Fibroblast of skin of back (primary cell): ENCODE measurements at regions not wholly inside any gene's neighbourhood (a gene's known extent, or its start where the extent isn't known, plus 50 kb on each side); places are given as distances from the start of the nearest gene placed in this dataset.
"Not testable (repeated sequence)": the region's sequence is repeated elsewhere in the genome, so short reads cannot be mapped to it uniquely, and the experiment has no call there.

ENCODE experiments used
- DNase-seq: peaks from one replicate; pipeline ENCODE4 v3.0.0-alpha.2; 2013

GRCh38 chr1:103469801-103470200 lies 55.7 kb upstream of the RNPC3 start:
- DNase-seq: no peak

DNA sequence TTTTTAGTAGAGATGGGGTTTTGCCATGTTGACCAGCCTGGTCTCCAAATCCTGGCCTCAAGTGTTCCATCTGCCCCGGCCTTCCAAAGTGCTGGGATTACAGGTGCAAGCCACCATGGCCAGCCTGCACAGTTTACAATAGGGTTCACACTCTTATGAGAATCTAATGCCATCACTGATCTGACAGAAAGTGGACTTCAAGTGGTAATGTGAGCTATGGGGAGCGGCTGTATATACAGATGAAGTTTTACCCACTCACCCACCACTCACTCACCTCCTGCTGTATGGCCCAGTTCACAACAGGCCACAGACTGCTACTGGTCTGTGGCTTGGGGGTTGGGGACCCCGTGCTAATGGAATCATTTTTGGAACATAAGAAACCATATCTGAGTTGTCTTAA lies 58.4 kb upstream of the RNPC3 start:
- no peak for DNase-seq

DNA sequence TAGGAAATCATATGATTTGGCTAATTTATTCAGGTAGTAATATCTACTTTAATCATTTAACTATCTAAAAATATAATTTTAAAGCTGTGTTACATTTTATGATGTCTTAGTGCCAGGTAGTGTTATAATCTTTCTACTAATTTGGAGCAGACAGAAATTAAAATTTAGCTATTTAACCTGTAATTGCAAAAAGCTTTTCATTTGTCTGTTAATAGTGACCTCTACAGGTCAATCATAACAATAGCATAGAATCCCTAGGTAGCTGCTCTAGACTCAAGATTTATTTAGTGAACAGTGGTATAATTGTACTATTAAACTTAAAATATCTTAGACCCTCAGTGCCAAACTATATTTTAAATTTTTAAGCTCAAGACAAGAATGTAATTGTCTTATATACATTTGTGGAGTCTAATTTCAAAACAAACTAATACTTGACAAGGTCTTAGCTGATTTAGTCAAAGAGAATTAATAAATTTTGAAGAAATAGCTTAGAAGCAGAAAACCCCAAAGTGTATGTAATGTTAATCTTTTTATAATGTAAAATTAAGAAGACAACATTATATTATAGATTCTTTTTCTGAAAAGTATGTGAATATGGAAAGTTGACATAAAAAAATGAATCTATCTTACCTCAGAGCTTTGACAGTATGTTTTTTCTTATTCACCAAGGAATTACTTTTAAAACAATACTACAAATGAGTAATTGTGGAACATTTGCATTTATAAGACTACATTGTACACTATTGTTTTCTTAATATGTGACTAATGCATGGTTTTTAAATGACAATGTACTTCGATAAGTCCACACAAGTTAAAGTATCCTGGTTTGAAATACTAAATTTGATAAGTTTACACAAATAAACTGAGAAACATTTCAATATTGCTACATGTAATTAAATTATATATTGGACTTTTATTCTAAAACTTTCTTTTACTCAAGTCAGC lies 64.1 kb upstream of the RNPC3 start:
- peak; percentile 56 for DNase-seq

DNA sequence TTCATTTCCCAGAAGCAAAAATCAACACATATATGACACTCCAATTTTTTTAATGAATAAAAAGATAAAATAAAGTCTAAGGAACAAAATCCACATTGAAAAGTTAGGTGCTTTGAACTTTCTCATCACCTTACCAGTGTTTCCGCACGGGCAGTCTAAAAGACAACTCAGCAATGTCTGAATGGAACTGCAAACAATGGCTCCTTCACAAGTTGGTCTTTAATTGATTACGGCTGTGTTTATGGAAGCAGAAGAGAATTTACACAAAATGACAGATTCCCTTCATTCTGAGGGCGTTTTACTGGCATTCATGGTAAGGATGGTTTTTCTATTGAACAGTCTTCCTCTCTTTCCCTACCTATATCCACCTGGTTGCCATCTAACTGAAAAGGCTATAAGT lies 65.0 kb upstream of the RNPC3 start:
- no peak for DNase-seq

GRCh38 chr1:103459346-103459745 lies 66.2 kb upstream of the RNPC3 start:
- peak; percentile 12 for DNase-seq

GRCh38 chr1:103457886-103458455 lies 67.5 kb upstream of the RNPC3 start:
- no peak for DNase-seq

GRCh38 chr1:103448560-103448959 lies 76.9 kb upstream of the RNPC3 start:
- DNase-seq: no peak

DNA sequence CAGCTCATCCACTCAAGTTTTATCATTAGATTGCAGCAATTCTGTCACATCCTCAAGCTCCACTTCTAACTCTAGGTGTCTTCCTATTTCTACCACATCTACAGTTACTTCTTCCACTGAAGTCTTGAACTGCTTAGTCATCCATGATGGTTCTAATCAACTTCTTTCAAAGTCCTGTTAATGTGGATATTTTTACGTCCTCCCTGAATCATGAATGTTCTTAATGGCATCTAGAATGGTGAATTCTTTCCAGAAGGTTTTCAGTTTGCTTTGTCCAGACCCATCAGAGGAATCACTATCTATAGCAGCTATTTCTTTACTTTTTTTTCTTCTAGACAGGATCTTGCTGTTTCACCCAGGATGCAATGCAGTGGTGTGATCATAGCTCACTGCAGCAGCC lies 78.0 kb upstream of the RNPC3 start:
- peak; percentile 17 for DNase-seq

- DNase-seq: no peak
Observed at GRCh38 chr1:103441342-103441741, 84.2 kb upstream of the RNPC3 start.

GRCh38 chr1:103436568-103437100 lies 88.9 kb upstream of the RNPC3 start:
- not testable (repeated sequence) for DNase-seq

- DNase-seq: no peak
Observed at GRCh38 chr1:103435443-103435842, 90.1 kb upstream of the RNPC3 start.

DNA sequence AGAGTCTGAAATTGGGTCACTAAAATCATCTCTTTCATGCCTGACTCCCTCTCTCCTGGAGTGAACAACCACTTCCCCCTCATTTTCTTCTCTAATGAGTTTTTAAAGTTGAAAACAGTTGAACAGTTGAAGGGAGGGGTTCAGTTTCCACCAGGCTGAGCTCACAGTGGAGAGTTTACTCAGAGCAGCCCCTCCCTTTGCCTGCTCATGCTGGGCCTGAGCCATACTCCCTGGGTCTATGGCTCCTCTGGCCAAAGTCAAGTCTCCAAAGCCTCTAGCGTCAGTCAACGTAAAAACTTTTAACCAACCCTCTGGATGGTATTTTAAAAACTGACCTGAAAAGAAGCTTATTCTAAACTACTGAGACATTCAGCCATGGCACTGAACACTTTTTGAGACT lies 100.8 kb upstream of the RNPC3 start:
- DNase-seq: no peak

GRCh38 chr1:103416681-103417286 lies 108.7 kb upstream of the RNPC3 start:
- DNase-seq: peak; percentile 12

- DNase-seq: no peak
Observed at GRCh38 chr1:103387898-103388297, 137.6 kb upstream of the RNPC3 start.

DNA sequence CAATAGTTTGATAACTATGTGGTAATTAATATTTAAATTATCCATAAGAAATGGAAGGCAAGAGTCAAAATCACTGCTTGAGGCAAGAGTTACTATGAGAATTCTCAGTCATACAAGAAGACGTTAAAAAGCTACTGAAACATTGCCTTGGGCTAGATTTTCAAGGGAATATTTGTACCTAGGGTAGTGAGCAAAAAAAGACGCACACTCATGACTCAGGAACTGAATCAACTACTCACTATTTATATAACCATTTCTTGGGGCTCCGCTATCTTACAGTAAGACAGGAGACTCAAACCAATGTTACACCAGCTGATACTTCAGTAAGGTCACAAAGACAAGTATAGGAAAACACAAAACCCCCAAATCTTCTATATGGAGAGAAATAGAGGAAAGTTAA lies 151.5 kb upstream of the RNPC3 start:
- peak; percentile 33 for DNase-seq

DNA sequence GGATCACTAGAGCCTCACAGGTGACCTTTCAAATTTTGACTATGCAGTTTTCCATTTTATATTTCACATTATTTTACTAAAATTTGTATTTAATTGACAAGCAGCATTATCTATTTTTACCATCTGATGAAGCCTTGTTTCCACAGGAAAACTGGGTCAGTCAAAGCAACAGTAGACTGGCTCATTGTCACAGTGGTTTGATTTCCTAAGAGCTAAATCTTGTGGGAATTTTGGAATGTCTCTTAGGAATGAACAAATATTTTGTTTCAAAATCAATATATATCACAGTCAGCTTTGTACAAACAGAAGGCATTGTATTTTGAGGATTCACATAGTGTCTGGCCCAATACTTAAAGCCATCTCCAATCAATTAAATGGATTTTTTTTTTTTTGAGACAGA lies 152.6 kb upstream of the RNPC3 start:
- peak; percentile 64 for DNase-seq

DNA sequence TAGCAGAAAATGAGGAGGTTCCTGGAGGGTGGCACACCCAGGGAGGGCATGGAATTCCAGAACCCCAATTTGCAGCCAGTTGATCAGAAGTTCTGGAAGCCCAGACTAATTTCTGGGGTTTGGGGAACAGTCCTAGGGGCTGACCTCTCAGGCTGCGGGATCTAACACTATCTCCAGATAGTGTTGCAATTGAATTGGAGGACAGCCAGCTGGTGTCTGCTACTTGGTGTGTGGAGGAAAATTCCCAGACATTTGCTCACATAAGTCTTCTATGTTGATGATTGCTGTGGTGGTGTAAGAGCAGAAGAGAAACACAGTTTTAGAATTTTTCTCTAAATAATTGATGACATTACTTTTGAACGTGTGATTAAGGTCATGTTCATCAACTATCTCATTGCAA lies 154.3 kb upstream of the RNPC3 start:
- peak; percentile 86 for DNase-seq

DNA sequence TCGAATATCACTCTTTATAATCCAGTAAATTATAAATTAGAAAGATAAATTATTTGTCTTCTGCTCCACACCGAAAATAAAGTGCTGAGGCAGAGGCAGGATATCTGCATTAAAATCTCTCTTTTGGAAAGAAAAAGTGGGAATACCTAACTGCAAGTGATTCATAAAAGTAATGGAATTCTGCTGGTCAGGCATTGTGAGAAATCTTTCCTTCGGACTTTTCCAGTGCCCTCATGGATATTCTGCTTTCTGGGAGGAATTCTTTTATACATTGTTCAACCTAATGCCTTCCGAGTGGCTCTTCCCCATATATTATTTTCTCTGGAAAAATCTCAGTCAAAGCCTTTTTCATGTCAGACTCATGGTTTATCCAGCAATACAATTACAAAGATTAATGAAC lies 158.3 kb upstream of the RNPC3 start:
- no peak for DNase-seq

DNA sequence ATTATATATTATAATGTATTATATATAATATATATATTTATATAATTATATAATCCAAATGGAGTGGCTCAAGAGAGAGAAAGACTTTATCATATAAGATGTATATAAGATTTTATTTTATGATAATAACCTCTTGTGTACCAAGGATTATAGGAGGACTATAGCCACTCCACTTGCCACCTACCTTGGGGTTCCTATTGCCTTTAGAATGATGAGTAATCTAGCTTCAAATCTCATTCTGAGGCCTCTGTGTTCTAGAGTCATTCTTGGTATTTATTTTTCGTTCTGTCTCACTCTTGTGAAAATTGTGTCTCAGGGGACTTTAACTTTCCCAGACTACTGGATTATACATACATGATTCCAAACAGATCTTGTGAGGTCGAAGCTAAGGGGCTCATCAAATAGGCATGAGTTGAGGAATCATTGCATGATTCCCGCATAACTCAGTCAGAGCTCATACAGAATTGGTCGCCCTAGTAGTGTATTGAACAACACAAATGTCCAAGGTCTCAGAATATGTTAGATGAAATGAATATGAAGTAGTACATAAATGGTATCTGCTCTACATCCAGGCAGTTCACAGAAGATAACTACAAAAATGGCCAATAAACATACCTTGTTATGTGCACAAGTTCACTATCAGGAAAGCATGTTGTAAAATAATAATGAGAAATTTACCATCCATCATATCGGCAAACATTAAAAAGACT lies 159.5 kb upstream of the RNPC3 start:
- DNase-seq: peak; percentile 24

DNA sequence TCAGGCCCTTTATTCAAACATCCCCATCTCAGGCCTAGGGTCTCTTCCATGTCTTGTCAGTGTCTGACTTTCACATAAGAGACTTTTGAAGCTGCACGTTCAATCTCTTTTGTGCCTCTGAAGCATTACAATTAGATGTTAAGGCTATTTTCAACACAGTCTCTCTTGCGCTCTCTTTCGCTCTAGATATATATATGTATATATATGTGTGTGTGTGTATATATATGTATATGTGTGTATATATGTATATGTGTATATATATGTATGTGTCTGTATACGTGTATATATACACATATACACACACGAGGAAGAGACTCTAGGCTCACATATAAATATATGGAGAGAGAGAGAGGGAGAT lies 162.5 kb upstream of the RNPC3 start:
- DNase-seq: no peak

DNA sequence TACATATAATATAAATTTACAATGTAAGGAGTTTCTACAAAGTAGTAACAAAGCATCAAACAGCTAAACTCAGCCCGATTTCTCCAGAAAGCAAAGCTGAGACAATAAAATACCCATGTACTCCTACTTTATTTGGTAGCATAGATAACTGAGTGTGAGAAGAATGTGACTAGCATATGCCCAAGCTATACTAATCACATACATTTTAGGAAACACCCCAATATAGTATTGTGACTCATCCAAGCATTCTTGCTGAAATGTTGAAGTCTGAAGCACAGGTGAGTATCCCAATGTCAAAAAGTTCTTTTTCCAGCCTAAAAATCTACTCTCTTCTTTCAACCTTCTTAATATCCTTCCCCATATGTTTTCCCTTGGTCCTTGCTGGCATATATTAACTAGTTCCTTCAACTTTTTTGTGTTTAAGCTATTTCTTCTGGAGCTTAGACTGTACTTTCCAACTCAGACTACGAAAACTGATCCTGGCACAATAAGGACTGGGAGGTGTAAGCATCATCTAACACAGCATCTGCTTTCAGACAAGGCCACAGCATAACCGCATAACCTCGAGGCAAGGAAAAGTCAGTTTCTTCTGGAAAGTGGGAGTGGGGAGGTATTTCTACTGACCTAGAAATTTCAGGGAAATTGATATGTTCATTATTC lies 163.0 kb upstream of the RNPC3 start:
- DNase-seq: no peak

- DNase-seq: no peak
Observed at GRCh38 chr1:103353391-103353790, 172.1 kb upstream of the RNPC3 start.
